ENCODE measurements at regions not wholly inside any gene's neighbourhood (a gene's known extent, or its start where the extent isn't known, plus 50 kb on each side); places are given as distances from the start of the nearest gene placed in this dataset.

DNA sequence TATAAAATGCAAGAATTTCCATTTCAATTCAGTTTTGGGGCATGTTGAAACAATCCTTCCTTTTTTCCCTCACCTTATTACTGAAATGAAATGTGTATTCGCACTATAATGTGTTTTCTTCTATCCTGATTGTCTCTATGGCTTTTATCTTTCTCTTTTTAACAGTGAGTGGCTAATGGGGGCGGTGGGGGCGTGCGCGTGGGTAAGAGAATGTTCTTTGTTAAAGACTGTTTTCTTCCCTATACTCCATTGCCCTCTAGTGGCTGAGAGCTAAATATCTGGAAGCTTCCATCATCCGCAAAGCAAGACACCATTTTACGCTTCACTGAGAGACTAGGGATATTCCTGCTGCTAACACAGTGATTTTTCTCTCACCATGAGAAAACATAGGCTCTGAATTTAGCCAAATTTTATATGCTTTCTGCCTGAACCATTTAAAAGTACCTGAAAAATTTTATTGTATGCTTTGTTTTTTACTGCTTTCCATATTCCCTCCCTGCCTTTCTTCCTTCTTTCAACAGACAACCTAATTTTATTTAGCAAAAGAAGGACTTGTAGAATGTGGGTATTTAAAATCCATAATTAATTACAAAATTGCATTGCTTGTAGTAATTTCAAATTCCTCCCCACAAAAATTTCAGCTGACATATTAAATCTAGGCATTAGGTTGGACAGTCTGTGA, 194.0 kb downstream of the GASK1B start:
- POLR2A ChIA-PET: no interaction called here
- no peaks in the 10 kb centered on the region for H3K36me3 ChIP-seq (ENCODE audit: control insufficient read depth in 2 of 2, insufficient read depth in 1 of 2, low read length in 2 of 2)
- TF ChIP-seq, protein P1, sequence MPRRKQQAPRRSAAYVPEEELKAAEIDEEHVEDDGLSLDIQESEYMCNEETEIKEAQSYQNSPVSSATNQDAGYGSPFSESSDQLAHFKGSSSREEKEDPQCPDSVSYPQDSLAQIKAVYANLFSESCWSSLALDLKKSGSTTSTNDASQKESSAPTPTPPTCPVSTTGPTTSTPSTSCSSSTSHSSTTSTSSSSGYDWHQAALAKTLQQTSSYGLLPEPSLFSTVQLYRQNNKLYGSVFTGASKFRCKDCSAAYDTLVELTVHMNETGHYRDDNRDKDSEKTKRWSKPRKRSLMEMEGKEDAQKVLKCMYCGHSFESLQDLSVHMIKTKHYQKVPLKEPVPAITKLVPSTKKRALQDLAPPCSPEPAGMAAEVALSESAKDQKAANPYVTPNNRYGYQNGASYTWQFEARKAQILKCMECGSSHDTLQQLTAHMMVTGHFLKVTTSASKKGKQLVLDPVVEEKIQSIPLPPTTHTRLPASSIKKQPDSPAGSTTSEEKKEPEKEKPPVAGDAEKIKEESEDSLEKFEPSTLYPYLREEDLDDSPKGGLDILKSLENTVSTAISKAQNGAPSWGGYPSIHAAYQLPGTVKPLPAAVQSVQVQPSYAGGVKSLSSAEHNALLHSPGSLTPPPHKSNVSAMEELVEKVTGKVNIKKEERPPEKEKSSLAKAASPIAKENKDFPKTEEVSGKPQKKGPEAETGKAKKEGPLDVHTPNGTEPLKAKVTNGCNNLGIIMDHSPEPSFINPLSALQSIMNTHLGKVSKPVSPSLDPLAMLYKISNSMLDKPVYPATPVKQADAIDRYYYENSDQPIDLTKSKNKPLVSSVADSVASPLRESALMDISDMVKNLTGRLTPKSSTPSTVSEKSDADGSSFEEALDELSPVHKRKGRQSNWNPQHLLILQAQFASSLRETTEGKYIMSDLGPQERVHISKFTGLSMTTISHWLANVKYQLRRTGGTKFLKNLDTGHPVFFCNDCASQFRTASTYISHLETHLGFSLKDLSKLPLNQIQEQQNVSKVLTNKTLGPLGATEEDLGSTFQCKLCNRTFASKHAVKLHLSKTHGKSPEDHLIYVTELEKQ (tag by site-specific recombination; IDR thresholded peaks at IDR 0.05; ENCODE audit: borderline replicate concordance): no peak
- no peak for TF ChIP-seq ZNF621 (tag by site-specific recombination; IDR thresholded peaks at IDR 0.05)
- TF ChIP-seq, protein P2, sequence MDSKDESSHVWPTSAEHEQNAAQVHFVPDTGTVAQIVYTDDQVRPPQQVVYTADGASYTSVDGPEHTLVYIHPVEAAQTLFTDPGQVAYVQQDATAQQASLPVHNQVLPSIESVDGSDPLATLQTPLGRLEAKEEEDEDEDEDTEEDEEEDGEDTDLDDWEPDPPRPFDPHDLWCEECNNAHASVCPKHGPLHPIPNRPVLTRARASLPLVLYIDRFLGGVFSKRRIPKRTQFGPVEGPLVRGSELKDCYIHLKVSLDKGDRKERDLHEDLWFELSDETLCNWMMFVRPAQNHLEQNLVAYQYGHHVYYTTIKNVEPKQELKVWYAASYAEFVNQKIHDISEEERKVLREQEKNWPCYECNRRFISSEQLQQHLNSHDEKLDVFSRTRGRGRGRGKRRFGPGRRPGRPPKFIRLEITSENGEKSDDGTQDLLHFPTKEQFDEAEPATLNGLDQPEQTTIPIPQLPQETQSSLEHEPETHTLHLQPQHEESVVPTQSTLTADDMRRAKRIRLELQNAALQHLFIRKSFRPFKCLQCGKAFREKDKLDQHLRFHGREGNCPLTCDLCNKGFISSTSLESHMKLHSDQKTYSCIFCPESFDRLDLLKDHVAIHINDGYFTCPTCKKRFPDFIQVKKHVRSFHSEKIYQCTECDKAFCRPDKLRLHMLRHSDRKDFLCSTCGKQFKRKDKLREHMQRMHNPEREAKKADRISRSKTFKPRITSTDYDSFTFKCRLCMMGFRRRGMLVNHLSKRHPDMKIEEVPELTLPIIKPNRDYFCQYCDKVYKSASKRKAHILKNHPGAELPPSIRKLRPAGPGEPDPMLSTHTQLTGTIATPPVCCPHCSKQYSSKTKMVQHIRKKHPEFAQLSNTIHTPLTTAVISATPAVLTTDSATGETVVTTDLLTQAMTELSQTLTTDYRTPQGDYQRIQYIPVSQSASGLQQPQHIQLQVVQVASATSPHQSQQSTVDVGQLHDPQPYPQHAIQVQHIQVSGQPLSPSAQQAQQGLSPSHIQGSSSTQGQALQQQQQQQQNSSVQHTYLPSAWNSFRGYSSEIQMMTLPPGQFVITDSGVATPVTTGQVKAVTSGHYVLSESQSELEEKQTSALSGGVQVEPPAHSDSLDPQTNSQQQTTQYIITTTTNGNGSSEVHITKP (tag by site-specific recombination; IDR thresholded peaks at IDR 0.05): no peak
- peak; percentile 90 for TF ChIP-seq ZFHX2 (tag by site-specific recombination; conservative IDR thresholded peaks at IDR 0.05)
- no peak for TF ChIP-seq ZNF830 (tag by site-specific recombination; IDR thresholded peaks at IDR 0.05; ENCODE audit: low read depth)
- TF ChIP-seq, protein P3, sequence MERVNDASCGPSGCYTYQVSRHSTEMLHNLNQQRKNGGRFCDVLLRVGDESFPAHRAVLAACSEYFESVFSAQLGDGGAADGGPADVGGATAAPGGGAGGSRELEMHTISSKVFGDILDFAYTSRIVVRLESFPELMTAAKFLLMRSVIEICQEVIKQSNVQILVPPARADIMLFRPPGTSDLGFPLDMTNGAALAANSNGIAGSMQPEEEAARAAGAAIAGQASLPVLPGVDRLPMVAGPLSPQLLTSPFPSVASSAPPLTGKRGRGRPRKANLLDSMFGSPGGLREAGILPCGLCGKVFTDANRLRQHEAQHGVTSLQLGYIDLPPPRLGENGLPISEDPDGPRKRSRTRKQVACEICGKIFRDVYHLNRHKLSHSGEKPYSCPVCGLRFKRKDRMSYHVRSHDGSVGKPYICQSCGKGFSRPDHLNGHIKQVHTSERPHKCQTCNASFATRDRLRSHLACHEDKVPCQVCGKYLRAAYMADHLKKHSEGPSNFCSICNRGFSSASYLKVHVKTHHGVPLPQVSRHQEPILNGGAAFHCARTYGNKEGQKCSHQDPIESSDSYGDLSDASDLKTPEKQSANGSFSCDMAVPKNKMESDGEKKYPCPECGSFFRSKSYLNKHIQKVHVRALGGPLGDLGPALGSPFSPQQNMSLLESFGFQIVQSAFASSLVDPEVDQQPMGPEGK (tag by site-specific recombination; IDR thresholded peaks at IDR 0.05): 0 out of 2 replicates have a peak, but pooled peaks have one; percentile 32
- no peak for TF ChIP-seq ZNF37A (tag by site-specific recombination; IDR thresholded peaks at IDR 0.05)
- no peak for TF ChIP-seq ZNF560 (tag by site-specific recombination; IDR thresholded peaks at IDR 0.05; ENCODE audit: borderline replicate concordance)
- no peak for TF ChIP-seq SP2 (tag by site-specific recombination; IDR thresholded peaks at IDR 0.05)
- no peak for TF ChIP-seq ZBTB17 (tag by site-specific recombination; IDR thresholded peaks at IDR 0.05)
- TF ChIP-seq ZNF571 (tag by site-specific recombination; IDR thresholded peaks at IDR 0.05): no peak
- TF ChIP-seq, protein P4, sequence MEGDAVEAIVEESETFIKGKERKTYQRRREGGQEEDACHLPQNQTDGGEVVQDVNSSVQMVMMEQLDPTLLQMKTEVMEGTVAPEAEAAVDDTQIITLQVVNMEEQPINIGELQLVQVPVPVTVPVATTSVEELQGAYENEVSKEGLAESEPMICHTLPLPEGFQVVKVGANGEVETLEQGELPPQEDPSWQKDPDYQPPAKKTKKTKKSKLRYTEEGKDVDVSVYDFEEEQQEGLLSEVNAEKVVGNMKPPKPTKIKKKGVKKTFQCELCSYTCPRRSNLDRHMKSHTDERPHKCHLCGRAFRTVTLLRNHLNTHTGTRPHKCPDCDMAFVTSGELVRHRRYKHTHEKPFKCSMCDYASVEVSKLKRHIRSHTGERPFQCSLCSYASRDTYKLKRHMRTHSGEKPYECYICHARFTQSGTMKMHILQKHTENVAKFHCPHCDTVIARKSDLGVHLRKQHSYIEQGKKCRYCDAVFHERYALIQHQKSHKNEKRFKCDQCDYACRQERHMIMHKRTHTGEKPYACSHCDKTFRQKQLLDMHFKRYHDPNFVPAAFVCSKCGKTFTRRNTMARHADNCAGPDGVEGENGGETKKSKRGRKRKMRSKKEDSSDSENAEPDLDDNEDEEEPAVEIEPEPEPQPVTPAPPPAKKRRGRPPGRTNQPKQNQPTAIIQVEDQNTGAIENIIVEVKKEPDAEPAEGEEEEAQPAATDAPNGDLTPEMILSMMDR (tag by site-specific recombination; IDR thresholded peaks at IDR 0.05): peak; percentile 48; the same call in 1 of the 2 replicates
- TF ChIP-seq EGR2 (tag by site-specific recombination; IDR thresholded peaks at IDR 0.05; ENCODE audit: low read depth): peak; percentile 82
- peak; percentile 77 for TF ChIP-seq ZNF654 (tag by site-specific recombination; IDR thresholded peaks at IDR 0.05; ENCODE audit: low read depth)
- TF ChIP-seq ZNF114 (tag by site-specific recombination; IDR thresholded peaks at IDR 0.05): no peak
- no peak for TF ChIP-seq GLI2 (tag by site-specific recombination; IDR thresholded peaks at IDR 0.05; ENCODE audit: borderline replicate concordance, low read depth)
- TF ChIP-seq ZNF292 (tag by site-specific recombination; IDR thresholded peaks at IDR 0.05; ENCODE audit: borderline replicate concordance, low read depth): no peak
- TF ChIP-seq, protein P5, sequence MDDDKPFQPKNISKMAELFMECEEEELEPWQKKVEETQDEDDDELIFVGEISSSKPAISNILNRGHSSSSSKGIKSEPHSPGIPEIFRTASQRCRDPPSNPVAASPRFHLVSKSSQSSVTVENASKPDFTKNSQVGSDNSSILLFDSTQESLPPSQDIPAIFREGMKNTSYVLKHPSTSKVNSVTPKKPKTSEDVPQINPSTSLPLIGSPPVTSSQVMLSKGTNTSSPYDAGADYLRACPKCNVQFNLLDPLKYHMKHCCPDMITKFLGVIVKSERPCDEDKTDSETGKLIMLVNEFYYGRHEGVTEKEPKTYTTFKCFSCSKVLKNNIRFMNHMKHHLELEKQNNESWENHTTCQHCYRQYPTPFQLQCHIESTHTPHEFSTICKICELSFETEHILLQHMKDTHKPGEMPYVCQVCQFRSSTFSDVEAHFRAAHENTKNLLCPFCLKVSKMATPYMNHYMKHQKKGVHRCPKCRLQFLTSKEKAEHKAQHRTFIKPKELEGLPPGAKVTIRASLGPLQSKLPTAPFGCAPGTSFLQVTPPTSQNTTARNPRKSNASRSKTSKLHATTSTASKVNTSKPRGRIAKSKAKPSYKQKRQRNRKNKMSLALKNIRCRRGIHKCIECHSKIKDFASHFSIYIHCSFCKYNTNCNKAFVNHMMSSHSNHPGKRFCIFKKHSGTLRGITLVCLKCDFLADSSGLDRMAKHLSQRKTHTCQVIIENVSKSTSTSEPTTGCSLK (tag by site-specific recombination; IDR thresholded peaks at IDR 0.05): no peak
- TF ChIP-seq ZNF335 (tag by site-specific recombination; conservative IDR thresholded peaks at IDR 0.05): peak; percentile 52
- TF ChIP-seq ZXDB (tag by site-specific recombination; IDR thresholded peaks at IDR 0.05): no peak
- no peaks in the 10 kb centered on the region for H3K4me1 ChIP-seq (ENCODE audit: control insufficient read depth, insufficient read depth, low read length)
- no peak overlapping the region for H3K4me3 ChIP-seq (ENCODE audit: low read depth, low read length)
- H3K9me3 ChIP-seq (ENCODE audit: control insufficient read depth, insufficient read depth, low read depth, low read length): no peaks in the 10 kb centered on the region
- CTCF ChIA-PET: interaction anchor here (0.6 to 2.6 kb wide), 5 partner anchors 14 to 1504 kb away, joined by 3 to 7 read pairs (median 3); no protein-coding TSS in a partner anchor
- no peak overlapping the region for H3K27ac ChIP-seq (ENCODE audit: extremely low read depth, low read depth, low read length)
